GM04503 (cell line): ENCODE measurements at regions not wholly inside any gene's neighbourhood (a gene's known extent, or its start where the extent isn't known, plus 50 kb on each side); places are given as distances from the start of the nearest gene placed in this dataset.
"Not testable (repeated sequence)": the region's sequence is repeated elsewhere in the genome, so short reads cannot be mapped to it uniquely, and the experiment has no call there.

ENCODE experiments used
- DNase-seq: peaks from one replicate; pipeline ENCODE4 v3.0.0-alpha.2; 2012; ENCODE audit warnings: low read depth

DNA sequence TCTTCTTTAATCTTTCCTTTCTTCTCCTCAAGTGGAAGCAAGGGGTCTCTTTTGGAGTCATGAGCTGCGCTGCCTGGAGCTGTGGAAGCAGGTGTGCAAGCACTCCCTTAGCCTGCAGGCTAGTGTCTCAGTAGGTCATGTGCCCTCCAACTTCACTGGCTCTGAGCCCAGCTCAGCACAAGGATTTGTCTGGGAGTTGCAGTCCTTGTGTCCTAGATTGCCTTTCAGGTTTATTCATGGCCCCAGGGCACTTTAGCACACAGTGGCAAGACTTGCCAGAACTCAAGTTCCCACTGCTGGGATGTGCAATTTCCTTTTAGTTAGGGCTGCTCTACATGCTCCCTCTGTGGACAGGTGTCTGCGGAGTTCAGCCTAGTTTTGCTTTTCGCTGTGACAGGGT lies 211.7 kb downstream of the LIG4 start:
- no peak for DNase-seq

DNA sequence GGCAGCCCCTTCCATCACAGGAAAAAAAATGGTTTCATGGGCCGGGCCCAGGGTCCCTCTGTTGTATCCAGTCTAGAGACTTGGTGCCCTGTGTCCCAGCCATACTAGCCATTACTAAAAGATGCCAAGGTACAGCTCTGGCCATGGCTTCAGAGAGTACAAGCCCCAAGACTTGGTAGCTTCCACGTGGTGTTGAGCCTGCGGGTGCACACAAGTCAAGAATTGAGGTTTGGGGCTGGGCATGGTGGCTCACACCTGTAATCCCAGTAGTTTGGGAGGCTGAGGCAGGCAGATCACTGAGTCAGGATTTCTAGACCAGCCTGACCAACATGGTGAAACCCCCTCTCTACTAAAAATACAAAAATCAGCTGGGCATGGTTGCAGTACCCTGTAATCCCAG lies 214.3 kb downstream of the LIG4 start:
- DNase-seq: no peak

- DNase-seq: no peak
Measured at GRCh38 chr13:107999751-108000150, 215.6 kb downstream of the LIG4 start.

GRCh38 chr13:107994137-107994536 lies 221.2 kb downstream of the LIG4 start:
- DNase-seq: no peak

DNA sequence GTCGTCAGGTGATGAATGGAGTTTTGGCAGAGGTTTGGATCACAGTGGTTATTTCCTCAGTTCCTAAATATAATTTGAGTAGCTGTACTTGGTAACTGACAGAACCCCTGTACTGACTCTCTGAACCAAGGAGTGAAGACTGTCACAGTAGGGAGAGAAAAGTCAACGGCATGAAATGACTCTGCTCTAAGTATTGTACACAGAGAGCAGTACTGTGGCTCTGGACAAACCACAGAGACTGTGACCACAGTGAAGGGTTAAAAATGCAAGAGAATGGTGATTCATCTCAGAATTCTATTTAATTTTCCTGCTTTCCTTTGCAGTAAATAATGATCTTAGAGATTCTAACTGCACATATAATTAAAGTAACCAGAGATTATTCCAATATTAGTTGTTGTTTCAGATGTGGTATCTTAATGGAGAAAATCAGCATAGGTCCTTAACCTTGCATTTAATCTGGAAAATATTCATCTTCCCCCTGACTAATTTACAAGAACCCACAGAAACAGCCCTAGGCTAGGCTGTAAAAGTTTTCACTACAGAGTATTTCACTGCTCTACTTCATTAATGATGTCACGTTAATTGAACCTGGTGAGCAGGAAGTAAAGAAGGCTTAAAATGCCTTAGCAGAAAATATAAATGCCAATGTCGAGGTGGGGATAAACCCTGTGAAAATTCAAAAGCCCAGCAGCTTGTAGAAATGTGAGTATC lies 221.9 kb downstream of the LIG4 start:
- no peak for DNase-seq

DNA sequence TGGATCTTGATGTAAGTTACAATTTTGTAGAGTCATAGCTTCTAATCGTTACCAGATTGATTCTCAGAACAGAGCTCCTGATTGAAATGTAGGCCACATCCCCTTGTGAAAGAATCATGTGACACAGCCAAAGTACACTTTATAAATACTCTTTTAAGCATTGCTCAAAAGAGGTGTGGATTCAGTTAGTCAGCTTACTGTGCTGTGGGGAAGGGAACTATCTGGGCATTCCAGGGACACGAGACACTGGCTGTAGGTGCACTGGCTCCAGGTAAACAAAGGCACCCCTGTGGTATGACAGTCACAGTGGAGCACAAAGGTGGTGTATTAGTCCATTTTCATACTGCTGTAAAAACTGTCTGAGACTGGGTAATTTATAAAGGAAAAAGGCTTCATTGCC lies 222.8 kb downstream of the LIG4 start:
- DNase-seq: no peak

- DNase-seq: no peak
Measured at GRCh38 chr13:107977071-107977574, 238.2 kb downstream of the LIG4 start.

DNA sequence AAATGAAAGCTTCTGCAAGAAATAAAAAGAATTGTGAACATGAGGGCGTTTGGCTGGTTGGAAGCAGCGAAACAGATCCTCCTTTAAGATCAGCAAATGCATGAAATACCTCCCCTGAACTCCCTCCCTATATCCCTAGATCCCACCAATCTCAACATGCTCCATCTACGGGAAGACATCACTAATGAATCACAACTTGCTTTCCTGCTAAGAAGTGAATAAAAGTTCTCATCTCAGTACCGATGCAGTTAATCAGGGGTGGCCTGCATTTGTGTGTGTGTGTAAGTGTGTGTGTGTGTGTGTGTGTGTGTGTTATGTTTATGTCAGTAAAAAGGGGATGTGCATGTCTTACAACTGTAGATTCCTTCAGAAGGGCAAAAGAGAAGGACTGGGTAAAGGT lies 238.7 kb downstream of the LIG4 start:
- no peak for DNase-seq

DNA sequence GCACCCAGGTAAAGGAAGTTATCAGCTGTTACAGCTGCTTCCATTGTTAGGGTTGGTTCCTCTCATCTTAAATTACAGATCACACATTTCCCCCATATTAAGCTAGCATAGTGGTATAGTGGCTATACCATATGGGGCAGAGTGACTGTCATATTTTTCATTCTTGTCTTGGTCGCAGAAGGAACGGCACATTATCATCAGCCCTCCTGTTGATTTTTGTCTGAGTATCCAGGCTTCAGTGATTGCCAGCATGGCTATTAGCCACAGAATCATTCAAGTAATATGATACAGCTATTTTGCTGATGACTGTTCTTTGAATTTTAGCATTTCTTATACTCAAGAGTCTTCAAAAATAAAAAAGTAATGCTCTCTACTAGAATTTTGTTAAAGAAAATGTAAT lies 240.9 kb downstream of the LIG4 start:
- no peak for DNase-seq

DNA sequence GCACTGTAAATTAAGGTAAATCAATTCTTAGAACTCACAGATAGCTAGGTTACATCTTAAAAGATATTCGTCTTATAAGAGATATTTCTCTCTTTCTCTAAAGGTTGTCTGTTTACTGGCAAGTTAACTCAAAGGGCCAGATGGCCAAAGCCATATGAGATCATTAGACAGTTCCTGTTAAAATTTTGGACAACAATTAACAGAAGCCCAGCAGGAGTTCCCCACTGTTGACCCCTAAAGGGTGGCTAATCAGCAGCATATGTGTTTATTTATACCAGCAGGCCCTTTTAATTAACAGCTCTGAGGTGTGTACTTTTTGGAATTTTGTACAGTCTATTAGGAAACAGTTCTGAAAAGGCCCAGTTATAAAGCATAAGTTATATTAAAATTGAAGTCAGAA lies 245.8 kb downstream of the LIG4 start:
- DNase-seq: no peak

DNA sequence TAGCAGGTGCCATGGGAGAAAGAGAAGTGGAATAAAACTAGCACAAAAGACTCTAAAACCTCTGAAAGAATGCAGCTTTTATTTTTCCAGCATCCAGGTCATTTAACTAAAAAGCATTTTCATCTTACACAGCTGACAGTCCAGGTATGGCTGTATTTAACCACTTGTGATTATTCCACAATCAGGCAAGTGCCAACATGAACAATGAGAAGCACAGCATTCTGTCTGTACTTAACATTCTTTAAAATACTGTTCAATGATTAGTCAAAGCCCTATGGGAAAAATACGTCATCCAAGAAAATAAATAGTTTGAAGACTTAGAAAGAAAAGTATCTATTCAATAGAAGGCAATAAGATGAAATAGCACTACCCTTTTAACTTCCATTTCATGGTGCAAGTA lies 246.9 kb downstream of the LIG4 start:
- no peak for DNase-seq

GRCh38 chr13:107964395-107964794 lies 250.9 kb downstream of the LIG4 start:
- no peak for DNase-seq

GRCh38 chr13:107961849-107962608 lies 253.3 kb downstream of the LIG4 start:
- DNase-seq: no peak

- DNase-seq: no peak
Measured at GRCh38 chr13:107960301-107960700, 255.0 kb downstream of the LIG4 start.

- DNase-seq: no peak
Measured at GRCh38 chr13:107956889-107957288, 258.4 kb downstream of the LIG4 start.

GRCh38 chr13:107942030-107942617 lies 273.2 kb downstream of the LIG4 start:
- no peak for DNase-seq

GRCh38 chr13:107941345-107942029 lies 273.8 kb downstream of the LIG4 start:
- DNase-seq: no peak

GRCh38 chr13:107937848-107938247 lies 277.5 kb downstream of the LIG4 start:
- DNase-seq: no peak

- no peak for DNase-seq
Measured at GRCh38 chr13:107931056-107931455, 284.3 kb downstream of the LIG4 start.

DNA sequence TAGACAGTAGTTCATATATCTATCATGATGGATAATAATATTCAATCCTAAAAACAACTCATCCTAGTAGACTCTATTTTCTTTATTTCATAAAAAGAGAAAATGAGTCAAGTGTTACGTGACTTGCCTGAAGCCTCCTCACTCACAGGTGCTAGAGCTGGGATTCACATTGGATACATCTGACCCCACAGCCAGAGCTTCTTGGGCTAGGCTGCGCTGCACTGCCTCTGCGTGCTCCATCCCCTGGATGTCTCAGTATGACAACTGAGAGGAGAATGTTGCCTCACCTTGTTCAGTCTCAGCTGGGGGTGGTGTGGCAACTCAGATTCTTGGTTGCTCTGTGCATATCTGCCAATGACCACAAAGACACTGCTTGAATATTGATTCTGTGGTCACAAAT lies 286.6 kb downstream of the LIG4 start:
- DNase-seq: no peak

DNA sequence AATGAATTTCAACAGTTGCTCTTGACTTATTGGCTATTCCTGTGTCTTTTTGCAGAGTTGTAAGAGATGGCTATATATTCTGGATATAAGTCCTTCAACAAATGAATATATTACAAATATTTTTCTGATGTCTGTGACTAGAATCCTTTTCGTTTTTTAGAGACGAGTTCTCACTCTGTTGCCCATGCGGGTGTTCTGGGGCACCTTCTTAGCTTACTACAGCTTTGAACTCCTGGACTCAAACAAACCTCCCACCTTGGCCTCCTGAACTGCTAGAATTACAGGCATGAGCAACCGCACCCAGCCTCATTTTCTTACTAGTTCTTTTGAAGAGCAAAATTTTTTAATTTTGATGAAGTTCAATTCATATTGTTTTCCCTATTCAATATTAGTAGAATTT lies 287.8 kb downstream of the LIG4 start:
- no peak for DNase-seq

GRCh38 chr13:107926515-107926914 lies 288.8 kb downstream of the LIG4 start:
- not testable (repeated sequence) for DNase-seq

DNA sequence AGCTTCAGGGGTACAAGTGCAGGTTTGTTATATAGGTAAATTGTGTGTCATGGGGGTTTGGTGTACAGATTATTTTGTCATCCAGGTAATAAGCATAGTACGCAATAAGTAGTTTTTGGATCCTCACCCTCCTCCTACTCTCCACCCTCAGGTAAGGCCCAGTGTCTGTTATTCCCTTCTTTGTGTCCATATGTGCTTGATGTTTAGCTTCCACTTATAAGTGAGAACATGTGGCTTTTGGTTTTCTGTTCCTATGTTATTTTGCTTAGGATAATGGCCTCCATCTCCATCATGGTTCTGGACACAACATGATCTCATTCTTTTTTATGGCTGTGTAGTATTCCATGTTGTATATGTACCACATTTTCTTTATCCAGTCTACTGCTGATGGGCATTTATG lies 298.4 kb downstream of the LIG4 start:
- DNase-seq: not testable (repeated sequence)
